ENCODE measurements at regions not wholly inside any gene's neighbourhood (a gene's known extent, or its start where the extent isn't known, plus 50 kb on each side); places are given as distances from the start of the nearest gene placed in this dataset.

DNA sequence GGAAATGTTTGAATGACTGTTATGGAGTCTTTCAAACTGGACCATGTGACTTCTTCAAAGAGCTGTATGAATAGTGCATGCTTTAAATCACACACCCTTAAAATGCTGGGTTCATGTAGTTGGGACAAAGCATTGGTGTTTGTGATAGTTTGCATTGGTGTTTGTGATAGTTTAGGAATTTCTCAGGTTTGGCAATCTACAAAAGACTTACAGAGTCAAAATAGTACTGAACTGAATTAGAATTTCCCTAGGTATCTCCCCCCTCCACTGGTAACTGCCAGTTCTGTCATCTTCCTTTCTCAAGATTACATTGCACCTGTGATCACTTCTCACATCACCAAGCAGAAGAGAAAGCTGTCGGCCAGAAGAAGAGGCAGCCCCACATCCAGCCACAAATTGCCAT lies 261.1 kb downstream of the GATA3 start:
- intact Hi-C loops (cut with micrococcal nuclease) = no loop called here
- H3K9me2 ChIP-seq (ENCODE audit: insufficient read depth) = no peaks in the 10 kb centered on the region
- TF ChIP-seq ZBTB33 (IDR thresholded peaks at IDR 0.05; ENCODE audit: extremely low read depth, insufficient replicate concordance, low read length) (no peak), SRF (IDR thresholded peaks at IDR 0.05; ENCODE audit: low read depth) (no peak), CTCF (IDR thresholded peaks at IDR 0.05 in 2 of 3, conservative IDR thresholded peaks at IDR 0.05 in 1 of 3; ENCODE audit: borderline replicate concordance in 1 of 3, insufficient read depth in 1 of 3, low read depth in 2 of 3, low read length in 2 of 3) (no peak), EZH2phosphoT487 (IDR thresholded peaks at IDR 0.05; ENCODE audit: borderline replicate concordance) (no peak), RAD21 (IDR thresholded peaks at IDR 0.05; ENCODE audit: low read depth) (no peak), JUND (IDR thresholded peaks at IDR 0.05) (no peak), EZH2 (IDR thresholded peaks at IDR 0.05) (no peak), REST (IDR thresholded peaks at IDR 0.05; ENCODE audit: low read depth) (no peak), CBX3 (IDR thresholded peaks at IDR 0.05; ENCODE audit: low read depth) (no peak), EGR1 (IDR thresholded peaks at IDR 0.05; ENCODE audit: low read depth) (no peak), ZFX (IDR thresholded peaks at IDR 0.05) (no peak), TCF7L2 (IDR thresholded peaks at IDR 0.05; ENCODE audit: borderline replicate concordance, extremely low read depth, insufficient read depth, insufficient read length) (no peak), YY1 (IDR thresholded peaks at IDR 0.05; ENCODE audit: extremely low read depth, insufficient replicate concordance, low read depth, low read length) (no peak), SP1 (IDR thresholded peaks at IDR 0.05; ENCODE audit: low read depth) (no peak)
- TF ChIP-seq, protein P1, sequence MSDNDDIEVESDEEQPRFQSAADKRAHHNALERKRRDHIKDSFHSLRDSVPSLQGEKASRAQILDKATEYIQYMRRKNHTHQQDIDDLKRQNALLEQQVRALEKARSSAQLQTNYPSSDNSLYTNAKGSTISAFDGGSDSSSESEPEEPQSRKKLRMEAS (IDR thresholded peaks at IDR 0.05) = no peak
- TF ChIP-seq, protein P2, sequence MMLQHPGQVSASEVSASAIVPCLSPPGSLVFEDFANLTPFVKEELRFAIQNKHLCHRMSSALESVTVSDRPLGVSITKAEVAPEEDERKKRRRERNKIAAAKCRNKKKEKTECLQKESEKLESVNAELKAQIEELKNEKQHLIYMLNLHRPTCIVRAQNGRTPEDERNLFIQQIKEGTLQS (IDR thresholded peaks at IDR 0.05) = no peak
- RAD21 ChIA-PET (ENCODE audit: low non-redundant PET in 1 of 2, low total read pairs in 2 of 2, uncharacterized antibody in 2 of 2, unreplicated experiment in 2 of 2) = no interaction called here
- H3K36me3 ChIP-seq (ENCODE audit: control insufficient read depth in 1 of 2, insufficient read depth in 2 of 2, low read length in 2 of 2) = no peaks in the 10 kb centered on the region
- H3K4me3 ChIP-seq (replicated peaks in 1 of 2; ENCODE audit: low read depth in 1 of 2, low read length in 2 of 2) = no peak overlapping the region
- H3K9me3 ChIP-seq (ENCODE audit: control insufficient read depth in 1 of 2, insufficient read depth in 1 of 2, low read depth in 1 of 2, low read length in 2 of 2) = no peaks in the 10 kb centered on the region
- no peak overlapping the region for H3K9ac ChIP-seq (ENCODE audit: low read length)
- H3K27me3 ChIP-seq (ENCODE audit: insufficient read depth, low read length) = no peaks in the 10 kb centered on the region
- POLR2A ChIA-PET = no interaction called here
- ATAC-seq (no peak), DNase-seq (ENCODE audit: low read depth, low spot score) (no peak)
- H3K27ac ChIP-seq (ENCODE audit: low read depth, low read length) = no peak overlapping the region
- no peaks in the 10 kb centered on the region for H3K79me2 ChIP-seq (ENCODE audit: insufficient read depth, low read length)
- no peak overlapping the region for H3K4me2 ChIP-seq (ENCODE audit: low read length)
- no TSS peak for BruUV-seq (replicated peaks)
- H3K4me1 ChIP-seq (ENCODE audit: control insufficient read depth in 1 of 2, insufficient read depth in 2 of 2, low read length in 2 of 2) = no peaks in the 10 kb centered on the region
- H4K20me1 ChIP-seq (ENCODE audit: insufficient read depth) = no peaks in the 10 kb centered on the region; the same call in 1 of the 2 replicates
- H2AFZ ChIP-seq (ENCODE audit: low read depth, low read length, poor library complexity, severe bottlenecking) = no peak overlapping the region
- CTCF ChIA-PET = no interaction called here

All from HCT116 (cell line).